Esophagus muscularis mucosa (tissue), 4 donors: ENCODE measurements at regions not wholly inside any gene's neighbourhood (a gene's known extent, or its start where the extent isn't known, plus 50 kb on each side); places are given as distances from the start of the nearest gene placed in this dataset.

Experiments used
- CTCF ChIP-seq, 3 experiments: fragments of 200-600 bp in 2 of 3; fragments of 450-650 bp in 1 of 3; sonication (generic) in 2 of 3; IDR thresholded peaks; one replicate each; pipeline ENCODE4 v1.5.1; 2017 to 2019; ENCODE audit warnings: antibody characterized with exemption in 3 of 3, mild to moderate bottlenecking in 2 of 3, moderate library complexity in 1 of 3
- EP300 ChIP-seq: sonication (generic); formaldehyde crosslinking; IDR thresholded peaks from one replicate; pipeline ENCODE4 v1.6.1; 2017; ENCODE audit warnings: antibody characterized with exemption
- POLR2A ChIP-seq: fragments of 450-650 bp; IDR thresholded peaks from one replicate; pipeline ENCODE4 v1.6.1; 2017; ENCODE audit warnings: antibody characterized with exemption, moderate library complexity, mild to moderate bottlenecking, low read depth
- POLR2AphosphoS5 ChIP-seq, 2 donors: sonication (generic); formaldehyde crosslinking; IDR thresholded peaks; one replicate each; pipeline ENCODE4 v1.6.1; 2017; ENCODE audit warnings: antibody characterized with exemption in 2 of 2

DNA sequence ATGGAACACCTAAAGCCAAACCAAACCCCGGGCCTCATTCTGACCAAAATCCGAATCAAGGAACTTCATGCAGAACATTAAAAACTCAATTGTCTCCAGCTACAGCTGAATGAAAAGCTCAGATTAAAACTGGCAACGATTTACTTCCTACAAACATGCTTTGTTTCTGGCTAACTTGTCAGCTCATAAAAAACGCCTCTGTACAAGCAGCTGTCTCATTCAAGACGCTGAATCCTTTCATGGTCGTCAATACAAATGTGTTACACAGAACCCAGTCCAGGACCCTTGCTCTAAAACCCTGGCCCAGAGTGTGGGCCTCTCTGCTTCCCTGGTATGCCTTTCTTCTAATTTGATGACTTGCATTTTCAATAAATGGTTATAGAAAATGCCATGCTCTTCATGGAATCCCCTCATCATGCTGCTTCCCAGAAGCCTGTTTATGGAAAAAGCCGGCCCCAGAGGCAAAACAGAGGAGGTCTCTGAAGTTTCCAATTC, 183.1 kb downstream of the PHLDA1 start:
- TF ChIP-seq EP300 (no peak), POLR2A (no peak), CTCF (IDR thresholded peaks at IDR 0.05) (no peak), POLR2AphosphoS5 (IDR thresholded peaks at IDR 0.05) (no peak)
